Mucosa of gallbladder (tissue), 1 donor: ENCODE measurements at regions not wholly inside any gene's neighbourhood (a gene's known extent, or its start where the extent isn't known, plus 50 kb on each side); places are given as distances from the start of the nearest gene placed in this dataset.

Source experiments
- DNase-seq: peaks from one replicate; pipeline ENCODE4 v3.0.0-alpha.2; 2020; ENCODE audit warnings: low spot score
- donor health status: DM: no; HTN: no; CAD: no.

- DNase-seq: no peak
These were observed 1088.6 kb downstream of the MAT2B start for GRCh38 chr5:164593982-164594381.

- DNase-seq: no peak
These were observed 1092.0 kb downstream of the MAT2B start for GRCh38 chr5:164597293-164597900.

GRCh38 chr5:164600274-164600673 is 1094.9 kb downstream of the MAT2B start:
- no peak for DNase-seq

- DNase-seq: no peak
These were observed 1095.6 kb downstream of the MAT2B start for GRCh38 chr5:164600929-164601535.

- DNase-seq: no peak
These were observed 1103.1 kb downstream of the MAT2B start for GRCh38 chr5:164608507-164608906.

GRCh38 chr5:164610374-164610773 is 1105.0 kb downstream of the MAT2B start:
- no peak for DNase-seq

- DNase-seq: no peak
These were observed 1109.3 kb downstream of the MAT2B start for GRCh38 chr5:164614707-164615106.

- DNase-seq: no peak
These were observed 1111.9 kb downstream of the MAT2B start for GRCh38 chr5:164617290-164617689.

GRCh38 chr5:164627021-164627420 is 1121.6 kb downstream of the MAT2B start:
- DNase-seq: no peak

GRCh38 chr5:164636456-164636855 is 1131.0 kb downstream of the MAT2B start:
- no peak for DNase-seq

- no peak for DNase-seq
These were observed 1132.6 kb downstream of the MAT2B start for GRCh38 chr5:164637931-164638521.

- no peak for DNase-seq
These were observed 1143.8 kb downstream of the MAT2B start for GRCh38 chr5:164649266-164649665.

- no peak for DNase-seq
These were observed 1145.0 kb downstream of the MAT2B start for GRCh38 chr5:164650427-164650826.

GRCh38 chr5:164651546-164652275 is 1146.3 kb downstream of the MAT2B start:
- no peak for DNase-seq

GRCh38 chr5:164652276-164652660 is 1146.8 kb downstream of the MAT2B start:
- no peak for DNase-seq

GRCh38 chr5:164663198-164663989 is 1158.0 kb downstream of the MAT2B start:
- DNase-seq: no peak

GRCh38 chr5:164671640-164672039 is 1166.2 kb downstream of the MAT2B start:
- no peak for DNase-seq

GRCh38 chr5:164672205-164672604 is 1166.8 kb downstream of the MAT2B start:
- DNase-seq: no peak

- no peak for DNase-seq
These were observed 1167.7 kb downstream of the MAT2B start for GRCh38 chr5:164672931-164673694.

GRCh38 chr5:164679461-164679860 is 1174.0 kb downstream of the MAT2B start:
- no peak for DNase-seq

- DNase-seq: no peak
These were observed 1174.8 kb downstream of the MAT2B start for GRCh38 chr5:164680216-164680615.
